ENCODE measurements at regions not wholly inside any gene's neighbourhood (a gene's known extent, or its start where the extent isn't known, plus 50 kb on each side); places are given as distances from the start of the nearest gene placed in this dataset.

- Mint-ChIP-seq H3K27ac (no peak overlapping the region), H3K9me3 (peaks cover 10% of the 10 kb centered on the region), H3K27me3 (no peaks in the 10 kb centered on the region), H3K4me1 (no peaks in the 10 kb centered on the region), H3K4me3 (no peak overlapping the region), H3K36me3 (no peaks in the 10 kb centered on the region)
- DNase-seq, result no peak
- CTCF ChIA-PET, result no interaction called here
Observed at GRCh38 chr9:11086561-11086960, 473.8 kb upstream of the PTPRD start.

GRCh38 chr9:11088821-11089374 is 476.1 kb upstream of the PTPRD start:
- H3K36me3 Mint-ChIP-seq, result no peaks in the 10 kb centered on the region
- peaks cover 7% of the 10 kb centered on the region for H3K9me3 Mint-ChIP-seq
- DNase-seq, result no peak
- CTCF ChIA-PET, result no interaction called here
- H3K4me3 Mint-ChIP-seq, result no peak overlapping the region
- H3K4me1 Mint-ChIP-seq, result no peaks in the 10 kb centered on the region
- no peak overlapping the region for H3K27ac Mint-ChIP-seq
- no peaks in the 10 kb centered on the region for H3K27me3 Mint-ChIP-seq

GRCh38 chr9:11092974-11093373 is 480.2 kb upstream of the PTPRD start:
- no peaks in the 10 kb centered on the region for H3K4me1 Mint-ChIP-seq

GRCh38 chr9:11097020-11097419 is 484.2 kb upstream of the PTPRD start:
- CTCF ChIA-PET, result no interaction called here
- DNase-seq, result no peak
- H3K9me3 Mint-ChIP-seq, result peaks cover 10% of the 10 kb centered on the region
- no peaks in the 10 kb centered on the region for H3K27me3 Mint-ChIP-seq
- no peaks in the 10 kb centered on the region for H3K36me3 Mint-ChIP-seq
- H3K4me1 Mint-ChIP-seq, result no peaks in the 10 kb centered on the region
- no peak overlapping the region for H3K4me3 Mint-ChIP-seq
- H3K27ac Mint-ChIP-seq, result no peak overlapping the region

More at GRCh38 chr9:11092974-11093373, 480.2 kb upstream of the PTPRD start:
- no peaks in the 10 kb centered on the region for H3K36me3 Mint-ChIP-seq
- no peak overlapping the region for H3K4me3 Mint-ChIP-seq
- peaks cover 7% of the 10 kb centered on the region for H3K9me3 Mint-ChIP-seq
- H3K27me3 Mint-ChIP-seq, result no peaks in the 10 kb centered on the region
- CTCF ChIA-PET, result no interaction called here
- no peak overlapping the region for H3K27ac Mint-ChIP-seq
- no peak for DNase-seq

DNA sequence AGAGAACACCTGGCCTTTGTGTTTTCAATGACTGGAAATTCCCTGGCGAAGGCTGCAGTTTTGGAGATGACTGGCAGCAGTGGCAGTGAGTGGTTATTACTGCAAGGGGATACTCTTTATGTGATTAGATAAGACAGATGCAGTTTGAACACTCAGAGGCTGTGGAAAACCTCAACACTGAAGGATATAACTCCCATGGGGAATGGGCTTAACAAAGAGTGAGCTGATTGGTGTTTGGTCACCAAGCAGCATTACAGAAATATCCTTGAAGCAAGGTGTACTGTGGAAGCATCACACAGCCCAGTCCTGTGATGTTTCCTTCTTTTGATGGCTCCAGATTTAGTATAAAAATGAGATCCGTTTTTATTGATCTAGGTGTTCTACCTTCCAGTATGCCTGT is 490.7 kb upstream of the PTPRD start:
- CTCF ChIA-PET, result no interaction called here
- Mint-ChIP-seq H3K36me3 (no peaks in the 10 kb centered on the region), H3K4me1 (no peaks in the 10 kb centered on the region)

DNA sequence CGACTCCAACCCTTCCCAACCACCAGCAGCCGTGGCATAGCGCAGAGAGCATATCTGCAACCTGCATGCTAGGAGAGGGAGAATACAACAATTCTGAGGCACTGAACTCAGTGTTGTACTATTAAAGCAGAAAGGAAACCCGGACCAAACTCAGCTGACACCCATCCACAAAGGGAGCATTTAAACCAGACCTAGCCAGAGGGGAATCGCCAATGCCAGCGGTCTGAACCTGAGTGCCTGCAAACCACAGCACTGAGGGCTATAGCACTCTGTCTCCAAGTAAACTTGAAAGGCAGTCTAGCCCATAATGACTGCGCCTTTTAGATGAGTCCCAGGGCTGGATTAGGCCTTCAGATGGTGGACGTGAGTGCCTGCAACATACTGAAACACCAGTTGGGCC is 494.4 kb upstream of the PTPRD start:
- H3K27ac Mint-ChIP-seq, result no peak overlapping the region
- no peaks in the 10 kb centered on the region for H3K36me3 Mint-ChIP-seq
- no peaks in the 10 kb centered on the region for H3K4me1 Mint-ChIP-seq
- H3K27me3 Mint-ChIP-seq, result no peaks in the 10 kb centered on the region
- H3K9me3 Mint-ChIP-seq, result peaks cover 29% of the 10 kb centered on the region
- no peak for DNase-seq
- CTCF ChIA-PET, result no interaction called here
- H3K4me3 Mint-ChIP-seq, result no peak overlapping the region

More for the DNA sequence above, 490.7 kb upstream of the PTPRD start:
- H3K4me3 Mint-ChIP-seq, result no peak overlapping the region
- no peak overlapping the region for H3K27ac Mint-ChIP-seq
- H3K9me3 Mint-ChIP-seq, result peaks cover 21% of the 10 kb centered on the region
- no peaks in the 10 kb centered on the region for H3K27me3 Mint-ChIP-seq
- no peak for DNase-seq

GRCh38 chr9:11128156-11128555 is 515.4 kb upstream of the PTPRD start:
- Mint-ChIP-seq H3K9me3 (peaks cover 14% of the 10 kb centered on the region), H3K36me3 (no peaks in the 10 kb centered on the region), H3K27me3 (no peaks in the 10 kb centered on the region), H3K4me3 (no peak overlapping the region), H3K27ac (no peak overlapping the region), H3K4me1 (no peaks in the 10 kb centered on the region)
- CTCF ChIA-PET, result no interaction called here
- no peak for DNase-seq

DNA sequence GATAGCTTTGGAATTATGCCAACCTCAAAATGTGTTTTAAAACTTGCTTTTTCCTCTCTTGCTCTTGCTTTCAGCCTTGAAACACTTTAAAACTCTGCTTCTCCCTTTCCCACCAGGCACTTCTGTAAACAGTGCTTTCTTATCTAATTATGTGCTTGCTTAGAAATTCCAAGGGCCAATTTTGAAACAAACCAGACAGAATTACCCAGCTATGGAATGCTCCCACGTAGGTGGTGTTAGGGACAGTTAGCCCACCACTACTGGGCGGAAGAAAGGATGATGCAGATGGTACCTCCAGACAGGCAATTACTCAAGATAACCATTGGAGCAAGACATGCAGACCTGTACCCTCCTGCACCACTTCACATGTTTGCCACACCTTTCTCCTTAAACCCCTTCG is 523.0 kb upstream of the PTPRD start:
- DNase-seq, result no peak
- no peak overlapping the region for H3K27ac Mint-ChIP-seq
- H3K4me1 Mint-ChIP-seq, result no peaks in the 10 kb centered on the region
- peaks cover 16% of the 10 kb centered on the region for H3K9me3 Mint-ChIP-seq
- H3K27me3 Mint-ChIP-seq, result no peaks in the 10 kb centered on the region
- H3K36me3 Mint-ChIP-seq, result no peaks in the 10 kb centered on the region
- CTCF ChIA-PET, result no interaction called here
- H3K4me3 Mint-ChIP-seq, result no peak overlapping the region

DNA sequence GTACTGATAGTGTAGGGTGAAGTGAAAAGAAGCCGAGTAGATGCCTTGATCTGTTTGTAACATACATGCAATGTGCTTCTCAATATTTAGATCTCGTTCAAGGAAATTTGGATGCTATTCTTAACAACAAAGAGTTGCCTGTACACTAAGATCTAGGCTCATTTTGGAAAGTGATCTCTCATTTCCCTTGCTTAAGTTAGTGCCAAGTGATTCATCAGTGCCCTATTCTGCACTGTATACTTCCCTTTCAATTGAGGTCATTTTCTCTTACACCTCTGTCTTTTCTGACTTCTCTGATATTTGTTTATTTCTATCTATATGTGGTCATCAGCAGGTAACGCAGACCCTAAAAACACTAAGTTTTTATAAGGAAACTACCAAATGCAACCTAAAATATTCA is 528.6 kb upstream of the PTPRD start:
- no peaks in the 10 kb centered on the region for H3K4me1 Mint-ChIP-seq
- no peak overlapping the region for H3K27ac Mint-ChIP-seq
- CTCF ChIA-PET, result no interaction called here

DNA sequence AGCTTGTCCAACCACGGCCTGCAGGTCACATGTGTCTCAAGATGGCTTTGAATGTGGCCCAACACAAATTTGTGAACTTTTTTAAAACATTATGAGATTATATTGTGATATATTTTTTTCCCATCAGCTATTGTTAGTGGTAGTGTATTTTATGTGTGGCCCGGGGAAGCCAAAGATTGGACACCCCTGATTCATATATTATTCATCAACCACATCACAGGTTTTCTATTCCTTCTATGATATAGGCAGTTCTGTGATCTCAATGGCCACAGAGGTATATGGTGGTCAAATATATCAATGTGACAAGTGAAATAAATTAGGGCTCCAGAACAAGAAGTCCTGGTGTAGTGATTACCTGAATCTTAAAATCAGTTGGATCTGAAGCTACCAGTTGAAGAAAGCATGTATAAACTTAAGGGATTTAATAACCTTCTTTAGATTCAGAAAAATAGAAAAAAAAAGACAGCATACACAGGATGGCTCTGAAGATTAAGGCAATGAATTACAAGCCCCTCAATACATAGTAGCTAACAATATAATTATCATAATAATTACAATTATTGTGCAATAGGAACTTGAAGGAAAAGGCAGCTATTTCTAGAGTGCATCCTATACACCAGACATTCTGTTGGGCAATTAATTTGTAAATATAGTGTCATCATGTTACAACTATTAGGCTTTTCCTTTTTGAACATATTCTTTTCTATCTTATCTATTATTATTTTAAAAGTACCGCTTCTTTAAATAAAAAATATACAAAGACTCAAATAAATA is 530.4 kb upstream of the PTPRD start:
- no peak overlapping the region for H3K27ac Mint-ChIP-seq
- no peak for DNase-seq
- H3K9me3 Mint-ChIP-seq, result peaks cover 14% of the 10 kb centered on the region
- no peak overlapping the region for H3K4me3 Mint-ChIP-seq
- H3K27me3 Mint-ChIP-seq, result no peaks in the 10 kb centered on the region
- no peaks in the 10 kb centered on the region for H3K4me1 Mint-ChIP-seq
- CTCF ChIA-PET, result interaction anchor here (0.7 kb wide), 1 partner anchor 543 kb away, joined by 3 read pairs; no protein-coding TSS in a partner anchor
- no peaks in the 10 kb centered on the region for H3K36me3 Mint-ChIP-seq

More for the DNA sequence above, 528.6 kb upstream of the PTPRD start:
- DNase-seq, result no peak
- Mint-ChIP-seq H3K36me3 (no peaks in the 10 kb centered on the region), H3K4me3 (no peak overlapping the region), H3K27me3 (no peaks in the 10 kb centered on the region), H3K9me3 (peaks cover 12% of the 10 kb centered on the region)

DNA sequence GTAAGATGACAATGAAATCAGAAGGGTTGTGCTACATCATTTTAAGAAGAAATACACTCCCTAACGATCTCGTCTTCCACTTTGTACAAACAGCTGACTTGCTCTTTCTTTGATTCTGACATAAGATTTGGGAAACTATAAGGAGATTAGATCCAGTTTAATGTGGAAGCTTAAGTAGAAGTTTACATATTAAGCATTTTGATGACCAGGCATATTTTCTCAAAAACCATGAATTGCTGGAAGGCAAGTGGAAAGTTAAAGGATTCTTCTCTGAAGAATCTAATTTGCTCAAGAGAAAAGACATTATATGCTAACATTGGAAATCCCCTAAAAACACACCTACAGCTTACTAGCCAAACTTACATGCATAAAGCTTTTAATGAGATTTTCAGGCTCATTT is 531.9 kb upstream of the PTPRD start:
- H3K27ac Mint-ChIP-seq, result no peak overlapping the region
- H3K27me3 Mint-ChIP-seq, result no peaks in the 10 kb centered on the region
- H3K4me3 Mint-ChIP-seq, result no peak overlapping the region
- H3K4me1 Mint-ChIP-seq, result no peaks in the 10 kb centered on the region
- no peaks in the 10 kb centered on the region for H3K36me3 Mint-ChIP-seq
- CTCF ChIA-PET, result no interaction called here
- peaks cover 16% of the 10 kb centered on the region for H3K9me3 Mint-ChIP-seq
- DNase-seq, result no peak

- H3K27ac Mint-ChIP-seq, result no peak overlapping the region
- H3K36me3 Mint-ChIP-seq, result no peaks in the 10 kb centered on the region
- no peak for DNase-seq
- CTCF ChIA-PET, result no interaction called here
- H3K27me3 Mint-ChIP-seq, result no peaks in the 10 kb centered on the region
- no peak overlapping the region for H3K4me3 Mint-ChIP-seq
- H3K9me3 Mint-ChIP-seq, result peaks cover 13% of the 10 kb centered on the region
- H3K4me1 Mint-ChIP-seq, result no peaks in the 10 kb centered on the region
Observed at GRCh38 chr9:11148189-11148588, 535.4 kb upstream of the PTPRD start.

DNA sequence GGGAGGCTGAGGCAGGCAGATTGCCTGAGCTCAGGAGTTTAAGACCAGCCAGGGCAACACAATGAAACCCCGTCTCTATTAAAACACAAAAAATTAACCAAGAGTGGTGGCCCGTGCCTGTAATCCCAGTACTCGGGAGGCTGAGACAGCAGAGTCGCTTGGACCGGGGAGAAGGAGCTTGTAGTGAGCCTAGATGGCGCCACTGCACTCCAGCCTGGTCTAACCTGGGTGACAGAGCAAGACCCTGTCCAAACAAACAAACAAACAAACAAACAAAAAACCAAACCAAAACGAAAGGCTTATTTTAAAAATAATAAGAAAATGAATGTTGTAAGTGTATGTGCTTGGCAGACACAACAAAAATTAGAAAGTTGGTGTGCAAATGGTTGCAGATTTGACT is 536.3 kb upstream of the PTPRD start:
- CTCF ChIA-PET, result no interaction called here
- H3K9me3 Mint-ChIP-seq, result peaks cover 18% of the 10 kb centered on the region
- H3K36me3 Mint-ChIP-seq, result no peaks in the 10 kb centered on the region

DNA sequence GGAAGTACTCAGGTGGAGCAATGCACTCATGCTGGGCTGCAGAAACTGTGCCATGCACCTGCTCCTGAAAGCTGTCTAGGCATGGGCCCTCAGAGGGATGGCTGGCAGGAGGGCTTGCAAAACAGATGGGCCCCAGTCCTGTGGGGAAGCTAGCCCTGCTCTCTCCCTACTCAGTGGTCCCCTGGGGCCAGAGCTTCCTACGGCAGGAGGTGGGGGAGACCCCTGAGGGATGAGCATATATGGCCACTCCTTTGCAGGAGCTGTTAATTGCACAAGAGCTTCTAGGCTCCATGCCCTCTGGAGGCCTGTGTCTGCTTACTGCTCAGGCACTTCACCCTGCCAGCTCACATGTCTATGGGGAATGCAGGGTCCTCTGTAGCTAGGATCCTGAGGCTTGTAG is 545.3 kb upstream of the PTPRD start:
- H3K9me3 Mint-ChIP-seq, result peaks cover 29% of the 10 kb centered on the region
- CTCF ChIA-PET, result no interaction called here
- no peaks in the 10 kb centered on the region for H3K27me3 Mint-ChIP-seq
- H3K36me3 Mint-ChIP-seq, result peaks cover 1% of the 10 kb centered on the region
- no peak overlapping the region for H3K4me3 Mint-ChIP-seq
- no peak for DNase-seq
- H3K27ac Mint-ChIP-seq, result no peak overlapping the region
- H3K4me1 Mint-ChIP-seq, result no peaks in the 10 kb centered on the region

More for the DNA sequence above, 536.3 kb upstream of the PTPRD start:
- H3K4me3 Mint-ChIP-seq, result no peak overlapping the region
- no peaks in the 10 kb centered on the region for H3K4me1 Mint-ChIP-seq
- H3K27ac Mint-ChIP-seq, result no peak overlapping the region
- H3K27me3 Mint-ChIP-seq, result no peaks in the 10 kb centered on the region
- DNase-seq, result no peak

DNA sequence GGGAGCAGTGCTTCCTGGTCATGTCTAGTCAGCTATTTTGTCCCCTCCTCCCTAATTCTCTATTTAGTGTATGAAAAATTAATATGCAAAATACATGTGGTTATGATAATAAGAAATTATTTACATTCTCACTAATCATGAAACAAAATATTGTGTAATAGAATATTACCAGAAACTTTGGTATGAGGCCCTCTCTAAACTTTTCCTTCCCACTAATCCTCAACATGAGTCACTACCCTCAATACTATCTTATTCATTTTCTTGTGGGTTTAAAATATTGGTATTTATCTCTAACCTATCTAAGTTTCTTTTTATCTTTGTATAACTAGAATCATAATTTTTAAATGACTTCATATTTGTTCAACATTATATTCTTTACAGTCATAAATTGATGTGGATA is 545.9 kb upstream of the PTPRD start:
- Mint-ChIP-seq H3K9me3 (peaks cover 27% of the 10 kb centered on the region), H3K4me1 (no peaks in the 10 kb centered on the region), H3K27me3 (no peaks in the 10 kb centered on the region), H3K27ac (no peak overlapping the region), H3K36me3 (peaks cover 1% of the 10 kb centered on the region), H3K4me3 (no peak overlapping the region)
- CTCF ChIA-PET, result no interaction called here
- no peak for DNase-seq

All from activated naive CD4-positive, alpha-beta T cell treated with anti-CD3 and anti-CD28 coated beads, Interleukin-2, amount 10 ng/mL, durations not matched to agents 7 days and 5 days (primary cell).